CD1c-positive myeloid dendritic cell (primary cell): ENCODE measurements at regions not wholly inside any gene's neighbourhood (a gene's known extent, or its start where the extent isn't known, plus 50 kb on each side); places are given as distances from the start of the nearest gene placed in this dataset.
"Not testable (repeated sequence)": the region's sequence is repeated elsewhere in the genome, so short reads cannot be mapped to it uniquely, and the experiment has no call there.

Experiments used
- DNase-seq: peaks from one replicate; pipeline ENCODE4 v3.0.0-alpha.2; 2016; ENCODE audit errors: extremely low spot score

DNA sequence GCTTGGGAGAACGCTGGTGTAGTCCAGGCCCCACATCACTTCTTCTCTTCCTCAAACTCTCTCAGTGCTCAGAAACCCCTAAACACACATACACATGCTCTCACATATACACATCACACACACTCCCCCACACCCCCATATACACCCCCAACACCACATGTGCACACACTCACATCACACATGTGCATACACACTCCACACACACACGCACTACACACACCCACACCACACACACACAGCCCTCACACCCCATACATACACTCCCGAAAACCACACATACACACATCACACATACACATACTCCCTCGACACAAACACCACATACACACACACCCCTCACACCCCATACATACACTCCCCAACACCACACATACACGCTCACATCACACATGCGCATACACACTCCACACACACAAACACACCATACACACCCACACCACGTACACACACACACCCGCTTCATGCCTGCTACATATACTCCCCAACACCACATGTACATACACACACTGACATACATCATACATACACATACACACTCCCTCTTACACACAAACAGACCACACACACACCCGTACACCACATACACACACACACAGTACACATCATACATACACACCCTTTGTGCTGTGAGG is 110.3 kb upstream of the TMEM170B start:
- no peak for DNase-seq

DNA sequence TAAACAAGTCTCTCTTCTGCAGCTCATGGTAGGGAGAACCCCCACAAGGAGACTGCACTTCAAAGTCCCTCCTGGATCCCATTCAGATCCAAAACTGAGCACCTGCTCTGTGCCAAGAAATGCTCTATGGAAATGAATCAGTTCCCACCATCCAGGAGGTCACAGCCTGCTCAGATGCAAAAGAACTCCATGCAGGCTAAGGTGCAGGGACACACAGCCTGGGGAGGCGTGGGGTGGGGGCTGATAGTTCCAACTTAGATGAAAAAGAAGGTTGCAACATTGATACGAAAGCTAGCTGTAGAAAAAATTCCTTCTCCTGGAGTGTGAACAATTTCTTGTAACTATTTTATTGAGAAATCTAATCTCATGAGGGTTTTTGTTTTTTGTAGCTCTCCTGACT is 111.0 kb upstream of the TMEM170B start:
- DNase-seq, result no peak

DNA sequence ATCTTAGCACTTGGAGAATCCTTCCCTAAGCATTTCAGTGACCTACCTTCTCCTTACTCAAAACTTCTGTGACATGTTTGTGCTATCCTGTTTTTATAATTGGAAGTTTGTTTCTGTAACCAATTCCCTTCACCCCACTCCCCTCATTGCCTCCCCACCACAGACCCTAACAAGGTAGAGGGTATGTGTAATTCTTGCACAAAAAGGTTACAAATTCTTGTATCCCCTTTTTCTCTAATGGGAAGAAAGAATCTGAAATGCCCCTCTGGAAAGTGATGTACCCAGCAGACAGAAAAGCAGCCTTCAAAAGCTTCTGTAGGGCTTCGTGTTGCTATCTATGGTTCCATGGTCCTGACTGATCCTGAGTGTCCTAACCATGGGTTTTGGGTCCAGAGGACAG is 111.7 kb upstream of the TMEM170B start:
- no peak for DNase-seq

DNA sequence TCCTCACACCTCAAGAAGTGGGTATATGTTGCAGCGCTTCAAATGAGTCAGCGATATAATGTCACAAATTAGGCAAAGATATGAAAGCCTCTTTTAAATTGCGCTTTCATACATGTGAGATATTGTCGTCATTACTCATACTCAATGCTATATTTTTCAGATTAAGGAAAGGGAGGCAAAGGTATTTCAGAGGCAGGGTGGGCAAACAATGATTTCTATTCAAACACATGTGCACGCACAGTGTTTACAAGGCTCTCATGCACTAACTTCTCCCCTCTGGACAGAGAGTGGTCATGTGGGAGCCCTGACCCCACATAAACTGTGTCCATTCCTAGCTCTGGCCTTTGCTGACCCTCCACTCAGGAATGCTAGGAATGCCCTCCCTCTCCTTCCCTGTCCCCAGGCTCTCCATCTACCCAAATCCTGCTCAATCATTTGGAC is 112.1 kb upstream of the TMEM170B start:
- no peak for DNase-seq

DNA sequence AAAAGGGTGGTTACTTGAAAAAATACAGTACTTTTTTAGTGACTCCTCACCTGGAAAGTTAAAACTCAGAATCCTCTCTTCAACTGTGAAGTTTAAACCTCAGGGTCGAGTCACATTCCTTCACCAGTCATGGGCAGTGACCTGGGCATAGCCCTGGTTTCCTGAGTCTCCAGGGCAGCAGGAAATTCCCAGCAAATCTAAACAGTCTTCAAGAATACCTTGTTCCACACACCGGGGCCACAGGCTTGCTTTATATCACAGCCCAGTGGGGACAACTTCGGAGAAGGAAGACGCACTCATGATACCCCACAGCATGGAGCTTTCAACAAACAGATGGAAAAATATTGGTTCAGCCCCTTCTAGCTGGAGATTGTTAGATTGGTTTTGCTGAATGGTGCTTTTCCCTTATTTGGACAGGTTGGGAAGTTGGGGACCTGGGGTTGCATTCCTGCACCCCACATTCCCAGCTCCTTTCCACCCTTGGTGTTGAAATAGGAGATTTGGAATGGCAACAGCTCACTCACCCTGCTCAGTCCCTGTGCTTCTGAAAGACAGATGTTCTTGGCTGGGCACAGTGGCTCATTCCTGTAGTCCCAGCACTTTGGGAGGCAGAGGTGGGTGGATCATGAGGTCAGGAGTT is 113.0 kb upstream of the TMEM170B start:
- no peak for DNase-seq

DNA sequence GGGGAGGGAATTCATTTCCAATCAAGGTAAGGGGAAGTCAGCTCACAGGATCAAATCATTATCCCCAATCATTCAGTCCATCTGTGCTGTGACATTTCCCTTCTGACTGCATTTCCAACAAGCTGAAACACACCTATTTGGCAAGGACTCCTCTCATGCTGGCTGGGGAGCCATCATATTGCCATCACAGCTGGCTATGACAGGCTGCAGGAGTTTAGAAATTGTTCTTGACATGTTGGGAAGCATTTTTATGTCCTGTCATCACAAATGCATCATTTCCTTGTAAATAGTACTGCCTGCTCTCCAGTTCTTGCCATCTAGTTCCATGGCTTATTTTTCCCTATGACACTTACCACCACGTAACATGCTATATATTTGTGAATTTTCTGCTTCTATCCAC is 113.9 kb upstream of the TMEM170B start:
- DNase-seq, result no peak

DNA sequence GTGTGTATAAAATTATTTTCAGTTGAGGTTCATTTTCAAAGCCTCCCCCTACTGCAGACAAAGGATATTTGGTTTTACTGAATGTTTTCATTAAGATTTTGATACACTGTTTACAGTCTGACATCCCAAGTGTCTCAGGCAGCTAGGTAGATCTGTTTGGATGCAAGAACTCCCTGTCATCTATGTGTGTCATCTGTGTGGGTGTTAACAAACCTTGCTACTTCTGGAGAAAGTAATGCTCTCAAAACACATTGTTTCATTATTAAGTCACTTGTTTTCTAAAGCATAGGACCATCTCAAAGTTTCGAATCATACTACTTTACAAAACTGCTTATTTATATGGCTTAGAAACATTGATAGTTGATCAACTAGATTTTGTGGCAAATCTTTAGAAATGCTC is 114.5 kb upstream of the TMEM170B start:
- no peak for DNase-seq

DNA sequence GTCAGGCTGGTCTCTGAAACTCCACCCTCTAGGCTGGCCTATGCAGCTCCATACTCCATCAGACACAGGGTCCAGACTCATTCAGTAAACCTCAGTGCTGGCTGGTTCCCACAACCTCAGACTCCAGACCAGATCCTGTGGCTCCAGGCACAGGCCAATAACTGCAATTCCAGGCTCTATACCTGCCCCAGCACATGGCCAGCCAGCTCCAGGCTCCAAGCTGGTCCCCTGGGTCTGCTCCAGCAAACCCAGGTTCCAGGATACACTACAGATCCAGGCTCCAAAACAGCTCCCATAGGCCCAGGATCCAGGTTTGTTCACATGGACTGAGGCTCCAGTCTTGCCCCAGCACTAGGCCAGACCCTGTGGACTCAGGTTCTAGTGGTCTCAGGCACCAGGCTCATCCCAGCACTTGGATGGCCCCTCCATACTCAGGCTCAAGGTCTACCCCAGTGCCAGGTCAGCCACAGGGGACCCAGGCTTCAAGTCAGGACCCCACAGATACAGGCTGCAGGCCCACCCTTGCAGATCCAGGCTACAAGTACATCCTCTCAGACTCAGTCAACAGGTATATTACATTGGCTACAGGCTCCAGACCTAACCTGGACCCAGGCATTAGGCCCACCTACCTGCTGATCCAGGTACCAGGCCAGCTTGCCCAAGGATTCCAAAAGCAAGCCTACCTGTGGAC is 117.6 kb upstream of the TMEM170B start:
- no peak for DNase-seq

DNA sequence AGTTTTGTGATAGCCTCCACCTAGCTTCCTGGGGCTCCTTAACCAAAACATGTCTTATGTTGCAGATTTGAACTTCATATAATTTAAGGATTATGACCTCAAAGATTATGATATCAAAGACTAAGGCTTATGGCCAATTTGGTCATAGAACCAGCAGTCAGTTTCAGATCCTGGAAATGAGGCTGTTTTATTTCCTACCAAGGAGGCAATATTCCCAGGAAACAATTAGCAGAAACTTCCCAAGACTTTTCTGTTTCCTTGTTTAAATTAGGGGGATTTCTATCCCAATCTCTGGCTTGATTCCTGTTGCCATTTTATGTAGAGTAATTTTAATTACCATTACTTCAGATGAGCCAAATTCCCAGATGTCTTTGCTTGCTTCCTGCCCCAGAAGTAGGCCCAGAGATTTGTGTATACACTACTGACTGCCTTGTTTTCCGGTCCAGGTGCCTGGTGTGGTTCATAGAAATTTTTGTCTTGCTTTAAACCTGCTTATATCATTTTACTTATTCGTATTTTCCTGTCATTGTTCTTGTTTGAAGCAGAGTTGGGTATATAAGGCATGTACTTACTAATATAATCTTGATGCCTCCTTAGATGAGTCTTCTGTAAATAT is 119.2 kb upstream of the TMEM170B start:
- DNase-seq, result no peak

DNA sequence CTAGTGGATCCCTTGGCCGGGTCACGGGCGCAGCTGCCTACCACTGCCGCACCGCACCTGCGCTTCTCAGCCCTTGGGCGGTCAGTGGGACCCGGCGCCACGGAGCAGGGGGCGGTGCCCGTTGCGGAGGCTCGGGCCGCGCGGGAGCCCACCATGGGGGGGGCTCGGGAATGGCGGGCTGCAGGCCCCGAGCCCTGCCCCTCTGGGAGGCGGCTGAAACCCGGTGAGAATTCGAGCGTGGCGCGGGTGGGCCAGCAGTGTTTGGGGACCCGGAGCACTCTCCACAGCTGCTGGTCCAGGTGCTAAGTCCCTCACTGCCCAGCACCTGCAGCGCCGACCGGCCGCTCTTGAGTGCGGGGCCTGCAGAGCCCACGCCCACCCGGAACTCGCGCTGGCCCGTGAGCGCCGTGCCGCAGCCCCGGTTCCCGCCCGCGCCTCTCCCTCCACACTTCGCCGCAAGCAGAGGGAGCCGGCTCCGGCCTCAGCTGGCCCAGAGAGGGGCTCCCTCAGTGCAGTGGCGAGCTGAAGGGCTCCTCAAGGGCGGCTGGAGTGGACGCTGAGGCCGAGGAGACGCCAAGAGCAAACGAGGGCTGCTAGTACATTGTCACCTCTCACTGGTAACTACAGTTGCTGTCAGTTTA is 120.5 kb upstream of the TMEM170B start:
- no peak for DNase-seq

DNA sequence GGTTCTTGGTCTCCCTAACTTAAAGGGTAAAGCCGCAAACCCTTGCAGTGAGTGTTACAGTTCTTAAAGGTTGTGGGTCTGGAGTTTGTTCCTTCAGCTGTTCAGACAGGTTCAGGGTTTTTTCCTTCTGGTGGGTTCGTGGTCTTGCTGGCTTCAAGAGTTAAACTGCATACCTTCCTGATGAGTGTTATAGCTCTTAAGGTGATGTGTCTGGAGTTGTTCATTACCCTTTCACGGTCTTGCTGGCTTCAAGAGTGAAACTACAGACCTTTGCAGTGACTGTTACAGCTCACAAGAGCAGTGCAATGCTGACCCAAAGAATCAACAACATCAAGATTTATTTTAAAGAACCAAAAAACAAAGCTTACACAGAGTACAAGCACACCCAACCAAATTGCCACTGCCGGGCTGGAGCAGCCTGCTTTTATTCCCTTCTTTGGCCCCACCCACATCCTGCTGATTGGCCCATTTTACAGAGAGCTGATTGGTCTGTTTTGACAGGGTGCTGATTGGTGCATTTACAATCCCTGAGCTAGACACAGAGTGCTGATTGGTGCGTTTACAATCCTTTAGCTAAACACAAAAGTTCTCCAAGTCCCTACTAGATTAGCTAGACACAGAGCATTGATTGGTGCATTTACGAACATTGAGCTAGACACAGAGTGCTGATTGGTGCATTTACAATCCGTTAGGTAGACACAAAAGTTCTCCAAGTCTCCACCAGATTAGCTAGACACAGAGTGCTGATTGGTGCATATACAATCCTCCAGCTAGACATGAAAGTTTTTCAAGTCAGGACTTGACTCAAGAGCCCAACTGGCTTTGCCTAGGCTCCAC is 121.2 kb upstream of the TMEM170B start:
- DNase-seq, result not testable (repeated sequence)

DNA sequence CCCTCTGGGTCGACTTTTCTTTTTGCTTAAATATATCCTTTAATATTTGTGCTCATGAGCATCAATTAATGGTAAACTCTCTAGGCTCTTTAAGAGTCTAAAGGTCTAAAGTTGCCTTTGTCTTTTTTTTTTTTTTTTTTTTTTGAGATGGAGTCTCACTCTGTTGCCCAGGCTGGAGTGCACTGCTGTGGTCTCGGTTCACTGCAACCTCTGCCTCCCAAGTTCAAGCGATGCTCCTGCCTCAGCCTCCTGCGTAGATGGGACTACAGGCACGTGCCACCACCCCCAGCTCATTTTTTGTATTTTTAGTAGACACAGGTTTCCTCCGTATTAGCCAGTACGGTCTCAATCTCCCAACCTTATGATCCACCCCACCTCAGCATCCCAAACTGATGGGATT is 122.0 kb upstream of the TMEM170B start:
- no peak for DNase-seq

DNA sequence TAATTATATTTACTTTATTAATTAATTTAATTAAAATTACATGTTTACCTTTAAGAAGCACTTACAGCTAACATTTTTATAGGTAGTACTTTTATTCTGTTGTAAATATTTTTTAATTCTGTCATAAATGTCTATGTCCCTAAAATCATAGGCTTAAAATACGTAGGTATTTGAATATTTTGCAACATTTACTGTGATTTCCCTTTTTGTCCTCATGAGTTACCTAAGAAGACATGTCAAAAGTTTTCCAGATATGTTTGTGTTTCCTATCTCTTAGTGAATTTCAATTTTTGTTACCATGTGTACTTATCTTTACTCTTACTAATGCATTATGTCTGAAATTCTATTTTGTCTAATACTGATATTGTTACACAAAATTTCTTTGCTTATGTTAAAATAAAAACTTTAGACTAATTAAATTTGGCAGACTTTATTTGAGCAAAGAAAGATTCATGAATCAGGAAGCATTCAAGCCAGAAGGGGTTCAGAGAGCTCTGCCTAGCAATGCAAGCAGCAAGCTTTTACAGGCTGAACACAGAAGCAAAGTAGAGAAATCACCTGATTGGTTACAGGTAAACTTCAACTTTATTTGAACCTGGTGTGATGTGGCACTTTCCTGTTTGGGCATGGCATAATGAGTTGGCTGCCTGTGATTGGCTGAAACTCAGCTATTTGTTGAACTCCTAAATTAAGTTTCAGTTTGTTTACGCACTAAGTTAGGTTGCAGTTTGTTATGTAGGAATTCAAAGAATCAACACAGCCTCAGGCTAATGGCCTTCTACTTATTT is 123.2 kb upstream of the TMEM170B start:
- peak; percentile 48 for DNase-seq

DNA sequence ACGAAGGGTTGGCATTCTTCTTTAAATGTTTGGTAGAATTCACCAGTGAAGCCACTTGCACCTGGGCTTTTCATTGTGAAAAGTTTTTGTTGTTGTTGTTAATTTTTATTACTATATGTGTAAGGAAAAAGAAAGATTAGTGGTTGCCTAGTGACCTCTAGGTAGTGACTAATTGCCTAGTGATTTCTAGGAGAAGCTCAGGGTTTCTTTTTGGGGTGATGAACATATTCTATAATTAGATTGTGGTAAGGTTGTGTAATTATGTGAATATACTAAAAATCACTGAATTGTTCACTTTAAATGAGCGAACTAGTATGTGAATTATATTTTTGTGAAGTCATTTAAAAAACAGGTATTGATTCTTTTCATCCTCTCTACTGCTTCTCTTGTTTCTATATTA is 123.8 kb upstream of the TMEM170B start:
- DNase-seq, result peak; percentile 58

DNA sequence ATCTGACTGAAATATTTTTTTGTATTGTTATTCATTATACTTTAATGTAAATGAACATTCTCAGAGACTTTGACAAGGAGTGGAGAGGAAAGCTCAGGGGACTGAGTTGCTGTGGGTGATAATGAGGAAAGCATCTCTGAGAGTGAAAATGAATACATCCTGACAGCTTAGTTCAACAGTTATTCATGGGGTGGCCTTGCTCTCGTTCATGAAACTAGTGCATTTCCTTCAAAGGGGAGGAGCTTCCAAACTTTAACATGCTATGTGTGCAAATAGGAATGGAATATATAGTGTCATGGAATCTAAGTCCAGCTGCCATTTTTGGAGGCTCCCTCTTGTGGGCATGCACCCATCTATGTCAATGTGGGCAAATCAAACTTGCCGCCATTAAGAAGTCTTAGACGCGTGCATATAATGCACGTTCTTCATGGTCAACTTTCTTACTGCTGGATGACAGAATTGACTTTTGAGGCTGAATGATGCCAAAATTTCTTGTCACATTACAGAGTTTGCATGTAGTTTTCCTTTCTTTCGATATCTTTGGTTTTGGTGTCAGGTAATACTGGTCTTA is 124.3 kb upstream of the TMEM170B start:
- peak; percentile 10 for DNase-seq

DNA sequence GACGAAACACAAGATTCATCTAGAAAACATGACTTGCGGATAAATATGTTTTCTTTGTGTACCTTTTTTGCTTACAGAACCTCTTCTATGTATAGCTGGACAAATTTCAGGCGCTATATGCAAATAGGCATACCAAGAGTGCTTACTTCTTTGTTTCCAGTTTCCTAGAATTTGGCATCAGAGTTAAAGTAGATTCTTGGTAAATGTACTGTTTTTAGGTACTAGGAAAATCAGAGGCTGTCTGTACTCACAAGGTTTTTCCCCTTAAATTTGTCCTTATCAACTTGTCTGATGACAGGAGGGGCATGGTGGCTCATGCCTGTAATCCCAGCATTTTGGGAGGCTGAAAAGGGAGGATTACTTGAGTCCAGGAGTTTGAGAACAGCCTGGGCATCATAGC is 124.9 kb upstream of the TMEM170B start:
- peak; percentile 53 for DNase-seq

DNA sequence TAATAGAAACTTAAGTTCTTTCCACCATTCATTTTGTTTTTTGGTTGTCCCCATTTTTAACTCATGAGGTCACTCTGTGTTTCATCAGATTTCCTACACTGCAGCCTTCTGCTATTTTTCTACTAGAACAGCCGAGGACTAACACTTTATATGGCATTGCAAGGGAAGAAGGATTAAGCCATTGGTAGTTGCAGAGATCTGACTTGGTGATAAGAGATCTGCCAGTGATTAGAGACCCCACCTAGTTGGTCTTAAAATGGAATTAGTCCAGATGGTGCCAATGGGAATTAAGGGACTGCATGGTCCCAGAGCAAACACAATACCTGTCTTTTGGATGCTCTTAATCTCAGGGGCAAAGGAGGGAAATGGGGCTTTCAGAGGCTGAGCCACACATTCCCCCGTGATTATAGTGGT is 125.5 kb upstream of the TMEM170B start:
- DNase-seq, result peak; percentile 29

DNA sequence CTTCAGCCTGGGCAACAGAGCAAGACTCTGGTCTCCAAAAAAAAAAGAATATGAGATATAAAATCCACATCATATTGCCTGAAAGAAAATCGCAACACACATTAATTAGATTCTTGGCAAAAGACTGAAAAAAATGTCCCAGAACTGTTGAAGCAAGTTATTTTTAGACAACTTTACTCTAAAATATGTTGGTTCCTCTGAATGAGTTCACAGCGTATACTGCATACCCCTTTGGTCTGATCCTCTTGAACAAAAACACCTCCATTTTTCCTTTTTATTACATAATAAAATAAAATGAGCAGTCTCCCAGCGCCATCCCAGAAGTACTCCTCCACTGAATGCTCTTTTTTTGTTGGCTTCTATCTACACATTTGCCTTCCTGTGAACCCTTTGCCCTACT is 126.0 kb upstream of the TMEM170B start:
- DNase-seq, result no peak

DNA sequence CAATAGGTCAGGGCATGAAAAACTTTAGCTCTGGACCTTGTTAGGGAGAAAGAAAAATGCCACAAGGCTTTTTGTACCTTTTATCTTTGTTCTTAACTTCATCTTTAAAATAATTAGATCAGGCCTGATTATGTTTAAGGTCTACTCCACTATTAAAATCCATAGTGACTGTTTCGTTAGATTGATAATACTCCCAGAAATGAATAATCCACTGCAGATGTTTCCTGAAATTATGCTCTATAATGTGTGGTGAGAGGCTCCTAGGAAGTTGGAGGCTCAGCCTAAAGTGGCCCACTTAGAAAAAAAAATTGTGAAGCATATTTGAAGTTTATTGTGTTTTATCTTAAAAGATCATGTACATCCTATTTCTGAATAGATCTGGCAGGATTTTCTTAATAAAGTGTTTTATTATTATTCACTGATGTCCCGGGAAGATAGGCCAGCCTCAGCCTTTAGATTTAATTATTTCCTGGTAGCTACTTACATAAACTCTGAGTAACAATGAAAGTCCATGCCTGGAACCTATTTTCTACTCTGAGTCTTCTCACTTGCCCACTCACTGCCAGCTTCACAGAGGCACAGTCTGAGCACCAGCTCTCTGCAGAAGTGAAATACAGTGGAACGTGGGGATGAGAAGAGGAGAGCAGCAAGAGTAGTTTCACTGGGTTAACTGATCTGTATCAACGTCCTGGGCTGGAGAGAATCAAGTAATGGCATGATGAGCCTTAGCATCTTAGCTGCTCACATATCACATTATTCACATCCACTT is 126.8 kb upstream of the TMEM170B start:
- peak; percentile 42 for DNase-seq
